ENCODE measurements at regions not wholly inside any gene's neighbourhood (a gene's known extent, or its start where the extent isn't known, plus 50 kb on each side); places are given as distances from the start of the nearest gene placed in this dataset.

GRCh38 chr3:69671082-69671952 lies 67.9 kb upstream of the MITF start:
- Histone ChIP-seq H3K4me2 (ENCODE audit: insufficient read depth, low read length) (no peak overlapping the region), H3K27me3 (ENCODE audit: insufficient read depth, low read length) (peaks cover 4% of the 10 kb centered on the region), H2AFZ (ENCODE audit: low read length) (no peak overlapping the region), H3K4me1 (ENCODE audit: insufficient read depth, low read length) (no peaks in the 10 kb centered on the region), H3K36me3 (ENCODE audit: insufficient read depth, low read length) (no peaks in the 10 kb centered on the region), H3K4me3 (ENCODE audit: insufficient read depth, low read length) (no peak overlapping the region), H3K9me3 (ENCODE audit: low read depth, low read length) (no peaks in the 10 kb centered on the region), H4K20me1 (ENCODE audit: insufficient read depth, low read length) (no peaks in the 10 kb centered on the region), H3K79me2 (ENCODE audit: insufficient read depth, low read length) (no peaks in the 10 kb centered on the region), H3K27ac (ENCODE audit: low read depth, low read length) (no peak overlapping the region)
- peak; percentile 85 for DNase-seq (ENCODE audit: insufficient read length, low spot score, missing footprints)
- peak; percentile 70 for TF ChIP-seq CTCF (IDR thresholded peaks at IDR 0.05; ENCODE audit: extremely low read depth, low read depth, low read length)

GRCh38 chr3:69669070-69669469 lies 70.2 kb upstream of the MITF start:
- no peak for DNase-seq (ENCODE audit: insufficient read length, low spot score, missing footprints)
- no peak overlapping the region for H3K4me3 ChIP-seq (ENCODE audit: insufficient read depth, low read length)
- TF ChIP-seq CTCF (IDR thresholded peaks at IDR 0.05; ENCODE audit: extremely low read depth, low read depth, low read length): no peak

GRCh38 chr3:69665026-69665737 lies 74.1 kb upstream of the MITF start:
- Histone ChIP-seq H3K4me2 (ENCODE audit: insufficient read depth, low read length) (no peak overlapping the region), H2AFZ (ENCODE audit: low read length) (no peak overlapping the region)
- no peak for TF ChIP-seq CTCF (IDR thresholded peaks at IDR 0.05; ENCODE audit: extremely low read depth, low read depth, low read length)

More at GRCh38 chr3:69669070-69669469, 70.2 kb upstream of the MITF start:
- Histone ChIP-seq H3K79me2 (ENCODE audit: insufficient read depth, low read length) (no peaks in the 10 kb centered on the region), H3K9me3 (ENCODE audit: low read depth, low read length) (no peaks in the 10 kb centered on the region), H2AFZ (ENCODE audit: low read length) (no peak overlapping the region), H4K20me1 (ENCODE audit: insufficient read depth, low read length) (no peaks in the 10 kb centered on the region), H3K4me2 (ENCODE audit: insufficient read depth, low read length) (no peak overlapping the region), H3K27me3 (ENCODE audit: insufficient read depth, low read length) (no peaks in the 10 kb centered on the region), H3K27ac (ENCODE audit: low read depth, low read length) (no peak overlapping the region), H3K36me3 (ENCODE audit: insufficient read depth, low read length) (no peaks in the 10 kb centered on the region), H3K4me1 (ENCODE audit: insufficient read depth, low read length) (no peaks in the 10 kb centered on the region)

GRCh38 chr3:69660631-69661030 lies 78.6 kb upstream of the MITF start:
- H3K36me3 ChIP-seq (ENCODE audit: insufficient read depth, low read length): no peaks in the 10 kb centered on the region
- H3K9me3 ChIP-seq (ENCODE audit: low read depth, low read length): no peaks in the 10 kb centered on the region
- no peak overlapping the region for H3K27ac ChIP-seq (ENCODE audit: low read depth, low read length)
- no peak overlapping the region for H3K4me2 ChIP-seq (ENCODE audit: insufficient read depth, low read length)
- no peaks in the 10 kb centered on the region for H4K20me1 ChIP-seq (ENCODE audit: insufficient read depth, low read length)
- H2AFZ ChIP-seq (ENCODE audit: low read length): no peak overlapping the region
- H3K27me3 ChIP-seq (ENCODE audit: insufficient read depth, low read length): peaks cover 6% of the 10 kb centered on the region
- H3K4me1 ChIP-seq (ENCODE audit: insufficient read depth, low read length): no peaks in the 10 kb centered on the region
- no peak for DNase-seq (ENCODE audit: insufficient read length, low spot score, missing footprints)
- TF ChIP-seq CTCF (IDR thresholded peaks at IDR 0.05; ENCODE audit: extremely low read depth, low read depth, low read length): no peak
- H3K79me2 ChIP-seq (ENCODE audit: insufficient read depth, low read length): no peaks in the 10 kb centered on the region
- no peak overlapping the region for H3K4me3 ChIP-seq (ENCODE audit: insufficient read depth, low read length)

More at GRCh38 chr3:69665026-69665737, 74.1 kb upstream of the MITF start:
- Histone ChIP-seq H3K4me3 (ENCODE audit: insufficient read depth, low read length) (no peak overlapping the region), H3K9me3 (ENCODE audit: low read depth, low read length) (no peaks in the 10 kb centered on the region), H3K36me3 (ENCODE audit: insufficient read depth, low read length) (no peaks in the 10 kb centered on the region), H3K27ac (ENCODE audit: low read depth, low read length) (no peak overlapping the region), H4K20me1 (ENCODE audit: insufficient read depth, low read length) (no peaks in the 10 kb centered on the region), H3K27me3 (ENCODE audit: insufficient read depth, low read length) (peaks cover 6% of the 10 kb centered on the region), H3K79me2 (ENCODE audit: insufficient read depth, low read length) (no peaks in the 10 kb centered on the region), H3K4me1 (ENCODE audit: insufficient read depth, low read length) (no peaks in the 10 kb centered on the region)
- DNase-seq (ENCODE audit: insufficient read length, low spot score, missing footprints): peak; percentile 77

All from osteoblast (primary cell).